K562 (cell line): ENCODE measurements at regions not wholly inside any gene's neighbourhood (a gene's known extent, or its start where the extent isn't known, plus 50 kb on each side); places are given as distances from the start of the nearest gene placed in this dataset.

Experiments used
- ATAC-seq: fragments of 200-7000 bp; cut with Tn5 transposase; 3 replicates; pipeline ENCODE4 v1.9.1; 2020; ENCODE audit warnings: moderate library complexity
- BruUV-seq: library from RNA; stranded (reverse); fragments of 400-500 nt; replicated peaks from 2 replicates; lab custom pipeline; 2021; lab: Mats Ljungman, UMichigan
- CTCF ChIA-PET: fragments of 300-600 bp; formaldehyde crosslinking; extraction: SDS; loops from one replicate; lab custom pipeline; 2021; ENCODE audit warnings: low intra/inter-chr PET ratio; lab: Yijun Ruan, JAX
- POLR2A ChIA-PET: fragments of 300-600, 350-650 bp; sonication (Branson Sonifier 250); formaldehyde crosslinking; extraction: SDS; loops from one replicate; lab custom pipeline; 2021; ENCODE audit warnings: antibody characterized with exemption, inconsistent platforms; lab: Yijun Ruan, JAX
- DNase-seq, 4 experiments: peaks; one replicate each; pipeline versions ENCODE4 v3.0.0 to v3.0.0-alpha.2; 2011 to 2018; ENCODE audit warnings: low spot score in 3 of 4, mixed read lengths in 3 of 4; ENCODE audit errors: extremely low read depth in 1 of 4
- FAIRE-seq: peaks from 2 replicates; lab custom pipeline; 2011; peaks lifted over from hg19 to GRCh38; lab: Jason Lieb, UNC
- H2AFZ ChIP-seq: 2 replicates; pipeline ENCODE4 v1.6.0; 2011; ENCODE audit warnings: low read depth, low read length, control low read depth, inconsistent platforms
- H3K27ac ChIP-seq: fragments of 200-600 bp; 3 replicates; pipeline ENCODE4 v1.8.0; 2011; ENCODE audit warnings: low read depth, mild to moderate bottlenecking, control low read depth, inconsistent platforms, low read length, moderate library complexity, mixed read lengths; ENCODE audit errors: extremely low read depth
- H3K27me3 ChIP-seq, 2 experiments: fragments of 300-600 bp in 1 of 2; 2 replicates in 1 of 2; 3 replicates in 1 of 2; pipeline versions ENCODE4 v1.6.0 to v1.8.0; 2011; ENCODE audit warnings: inconsistent platforms in 2 of 2, low read length in 2 of 2, mild to moderate bottlenecking in 1 of 2, mixed read lengths in 1 of 2, moderate library complexity in 1 of 2; ENCODE audit not compliant: control insufficient read depth in 2 of 2, insufficient read depth in 2 of 2
- H3K36me3 ChIP-seq: fragments of 300-600 bp; 3 replicates; pipeline ENCODE4 v1.8.0; 2011; ENCODE audit warnings: mild to moderate bottlenecking, low read length, inconsistent platforms; ENCODE audit not compliant: control insufficient read depth, insufficient read depth
- H3K4me1 ChIP-seq, 2 experiments: fragments of 200-600 bp in 1 of 2; replicated peaks in 1 of 2; 2 replicates in 1 of 2; 3 replicates in 1 of 2; pipeline versions ENCODE4 v1.5.1 to v1.8.0; 2011; ENCODE audit warnings: inconsistent platforms in 2 of 2, low read length in 2 of 2, mild to moderate bottlenecking in 1 of 2, mixed read lengths in 1 of 2, moderate library complexity in 1 of 2; ENCODE audit not compliant: control insufficient read depth in 2 of 2, insufficient read depth in 2 of 2
- H3K4me2 ChIP-seq: 2 replicates; pipeline ENCODE4 v1.6.1; 2011; ENCODE audit warnings: low read length, control low read depth, inconsistent platforms, mixed read lengths; ENCODE audit not compliant: insufficient read depth
- H3K4me3 ChIP-seq: fragments of 200-600 bp; sonication (generic), shearing (Covaris generic); 2 replicates; pipeline ENCODE4 v1.5.1; 2016; ENCODE audit warnings: control low read depth, inconsistent platforms
- H3K79me2 ChIP-seq: fragments of 200-600 bp; 3 replicates; pipeline ENCODE4 v1.8.0; 2011; ENCODE audit warnings: low read length, inconsistent platforms; ENCODE audit not compliant: control insufficient read depth, insufficient read depth
- H3K9ac ChIP-seq, 2 experiments: 2 replicates each; pipeline versions ENCODE4 v1.6.0 to v1.6.1; 2011; ENCODE audit warnings: low read depth in 2 of 2, low read length in 2 of 2, control low read depth in 1 of 2, inconsistent platforms in 1 of 2, mild to moderate bottlenecking in 1 of 2, mixed read lengths in 1 of 2; ENCODE audit not compliant: insufficient read depth in 1 of 2
- H3K9me1 ChIP-seq: one replicate; pipeline ENCODE4 v1.6.0; 2011; ENCODE audit warnings: inconsistent platforms, mild to moderate bottlenecking, low read length, moderate library complexity; ENCODE audit not compliant: control insufficient read depth, insufficient read depth
- H3K9me3 ChIP-seq: replicated peaks from 2 replicates; pipeline ENCODE4 v1.5.1; 2011; ENCODE audit warnings: low read depth, low read length, inconsistent platforms; ENCODE audit not compliant: control insufficient read depth, insufficient read depth
- H4K20me1 ChIP-seq: replicated peaks from 2 replicates; pipeline ENCODE4 v1.6.1; 2011; ENCODE audit warnings: low read length, inconsistent platforms, mixed read lengths; ENCODE audit not compliant: control insufficient read depth, insufficient read depth
- CHD1 ChIP-seq: fragments of 200-600 bp; sonication (generic); IDR thresholded peaks from one replicate; pipeline ENCODE4 v1.6.1; 2012; ENCODE audit warnings: mild to moderate bottlenecking, moderate library complexity, low read length, inconsistent platforms
- HDAC8 ChIP-seq: fragments of 450-650 bp; IDR thresholded peaks from 2 replicates; pipeline ENCODE4 v1.6.1; 2016; ENCODE audit warnings: mild to moderate bottlenecking, missing genetic modification characterization, moderate library complexity, missing compliant biosample characterization
- KAT2B ChIP-seq: IDR thresholded peaks from one replicate; pipeline ENCODE4 v1.6.1; 2012; ENCODE audit warnings: low read depth, mild to moderate bottlenecking, control low read depth, inconsistent platforms, low read length, moderate library complexity
- WGBS: fragments of 100-300 bp; shearing (Covaris generic); methylation state at CpG from one replicate; pipeline ENCODE4 v1.1.6; 2016; ENCODE audit warnings: low coverage, mixed read lengths; ENCODE audit not compliant: insufficient coverage; ENCODE audit errors: missing lambda C conversion rate; 5-methylcytosine and 5-hydroxymethylcytosine counted together
- in situ Hi-C: fragments of 300-500 bp; cut with MboI; formaldehyde crosslinking; loops from 4 replicates; pipeline ENCODE4 v1.15.0; 2018; ENCODE audit warnings: inconsistent platforms, mixed read lengths
- intact Hi-C: fragments of 100-400 bp; cut with micrococcal nuclease; formaldehyde crosslinking; loops from 2 replicates; pipeline ENCODE4 v1.14.2; 2022
- TF ChIP-seq, protein P1 (sequence below): fragments of 250-450 bp; sonication (Bioruptor Pico); IDR thresholded peaks from 2 replicates; pipeline ENCODE4 v1.4.0; 2020; ENCODE audit warnings: mild to moderate bottlenecking
- TF ChIP-seq, protein P2 (sequence below): fragments of 250-450 bp; sonication (Bioruptor Pico); IDR thresholded peaks from 2 replicates; pipeline ENCODE4 v1.8.0; 2021; ENCODE audit warnings: moderate library complexity, mild to moderate bottlenecking, inconsistent platforms
- TF ChIP-seq, protein P3 (sequence below): fragments of 450-650 bp; IDR thresholded peaks from 2 replicates; pipeline ENCODE4 v1.6.1; 2016; ENCODE audit warnings: antibody characterized with exemption
- TF ChIP-seq, protein P4 (sequence below): fragments of 250-450 bp; sonication (Bioruptor Pico); IDR thresholded peaks from 2 replicates; pipeline ENCODE4 v1.6.1; 2021; ENCODE audit warnings: mild to moderate bottlenecking
- TF ChIP-seq, protein P5 (sequence below): fragments of 200-400 bp; formaldehyde crosslinking; IDR thresholded peaks from 2 replicates; pipeline ENCODE4 v1.6.1; 2017; ENCODE audit warnings: mild to moderate bottlenecking, low read depth, low read length, moderate library complexity

DNA sequence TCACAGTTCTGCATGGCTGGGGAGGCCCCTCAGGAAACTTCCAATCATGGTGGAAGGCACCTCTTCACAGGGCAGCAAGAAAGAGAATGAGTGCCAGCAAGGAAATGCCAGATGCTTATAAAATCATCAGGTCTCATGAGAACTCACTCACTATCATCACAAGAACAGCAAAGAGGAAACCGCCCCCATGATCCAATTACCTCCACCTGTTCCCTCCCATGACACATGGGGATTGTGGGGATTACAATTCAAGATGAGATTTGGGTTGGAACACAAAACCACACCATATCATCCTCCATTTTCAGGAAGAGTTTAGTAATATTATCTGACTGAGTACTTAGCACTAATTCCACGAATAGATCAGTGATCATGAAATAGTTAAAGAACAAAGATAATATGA, 244.2 kb downstream of the LMO4 start:
- H3K4me3 ChIP-seq = no peak overlapping the region
- intact Hi-C loops = no loop called here
- peaks cover 0 to 5% of the 10 kb centered on the region in 2 experiments; a peak in 2 of 5 replicates for H3K4me1 ChIP-seq
- BruUV-seq = no TSS peak
- no peak overlapping the region for H3K4me2 ChIP-seq
- H2AFZ ChIP-seq = no peak overlapping the region
- in situ Hi-C loops = no loop called here
- no peak overlapping the region for H3K27ac ChIP-seq
- no peaks in the 10 kb centered on the region for H3K79me2 ChIP-seq
- no peak for ATAC-seq
- H3K27me3 ChIP-seq = no peaks in the 10 kb centered on the region
- POLR2A ChIA-PET = no interaction called here
- no peaks in the 10 kb centered on the region for H3K9me1 ChIP-seq
- H4K20me1 ChIP-seq = no peaks in the 10 kb centered on the region
- H3K36me3 ChIP-seq = no peaks in the 10 kb centered on the region
- DNase-seq = no peak
- TF ChIP-seq, protein P1, sequence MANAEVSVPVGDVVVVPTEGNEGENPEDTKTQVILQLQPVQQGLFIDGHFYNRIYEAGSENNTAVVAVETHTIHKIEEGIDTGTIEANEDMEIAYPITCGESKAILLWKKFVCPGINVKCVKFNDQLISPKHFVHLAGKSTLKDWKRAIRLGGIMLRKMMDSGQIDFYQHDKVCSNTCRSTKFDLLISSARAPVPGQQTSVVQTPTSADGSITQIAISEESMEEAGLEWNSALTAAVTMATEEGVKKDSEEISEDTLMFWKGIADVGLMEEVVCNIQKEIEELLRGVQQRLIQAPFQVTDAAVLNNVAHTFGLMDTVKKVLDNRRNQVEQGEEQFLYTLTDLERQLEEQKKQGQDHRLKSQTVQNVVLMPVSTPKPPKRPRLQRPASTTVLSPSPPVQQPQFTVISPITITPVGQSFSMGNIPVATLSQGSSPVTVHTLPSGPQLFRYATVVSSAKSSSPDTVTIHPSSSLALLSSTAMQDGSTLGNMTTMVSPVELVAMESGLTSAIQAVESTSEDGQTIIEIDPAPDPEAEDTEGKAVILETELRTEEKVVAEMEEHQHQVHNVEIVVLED (CRISPR knock-in tag) = no peak
- TF ChIP-seq, protein P2, sequence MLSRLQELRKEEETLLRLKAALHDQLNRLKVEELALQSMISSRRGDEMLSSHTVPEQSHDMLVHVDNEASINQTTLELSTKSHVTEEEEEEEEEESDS (CRISPR knock-in tag) = no peak
- TF ChIP-seq, protein P3, sequence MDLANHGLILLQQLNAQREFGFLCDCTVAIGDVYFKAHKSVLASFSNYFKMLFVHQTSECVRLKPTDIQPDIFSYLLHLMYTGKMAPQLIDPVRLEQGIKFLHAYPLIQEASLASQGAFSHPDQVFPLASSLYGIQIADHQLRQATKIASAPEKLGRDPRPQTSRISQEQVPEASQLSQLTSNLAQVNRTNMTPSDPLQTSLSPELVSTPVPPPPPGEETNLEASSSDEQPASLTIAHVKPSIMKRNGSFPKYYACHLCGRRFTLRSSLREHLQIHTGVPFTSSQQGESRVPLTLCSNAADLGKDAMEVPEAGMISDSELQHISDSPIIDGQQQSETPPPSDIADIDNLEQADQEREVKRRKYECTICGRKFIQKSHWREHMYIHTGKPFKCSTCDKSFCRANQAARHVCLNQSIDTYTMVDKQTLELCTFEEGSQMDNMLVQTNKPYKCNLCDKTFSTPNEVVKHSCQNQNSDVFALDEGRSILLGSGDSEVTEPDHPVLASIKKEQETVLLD = no peak
- TF ChIP-seq CHD1 (no peak), KAT2B (no peak), HDAC8 (no peak)
- TF ChIP-seq, protein P4, sequence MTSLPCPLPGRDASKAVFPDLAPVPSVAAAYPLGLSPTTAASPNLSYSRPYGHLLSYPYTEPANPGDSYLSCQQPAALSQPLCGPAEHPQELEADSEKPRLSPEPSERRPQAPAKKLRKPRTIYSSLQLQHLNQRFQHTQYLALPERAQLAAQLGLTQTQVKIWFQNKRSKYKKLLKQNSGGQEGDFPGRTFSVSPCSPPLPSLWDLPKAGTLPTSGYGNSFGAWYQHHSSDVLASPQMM (CRISPR knock-in tag) = no peak
- TF ChIP-seq, protein P5, sequence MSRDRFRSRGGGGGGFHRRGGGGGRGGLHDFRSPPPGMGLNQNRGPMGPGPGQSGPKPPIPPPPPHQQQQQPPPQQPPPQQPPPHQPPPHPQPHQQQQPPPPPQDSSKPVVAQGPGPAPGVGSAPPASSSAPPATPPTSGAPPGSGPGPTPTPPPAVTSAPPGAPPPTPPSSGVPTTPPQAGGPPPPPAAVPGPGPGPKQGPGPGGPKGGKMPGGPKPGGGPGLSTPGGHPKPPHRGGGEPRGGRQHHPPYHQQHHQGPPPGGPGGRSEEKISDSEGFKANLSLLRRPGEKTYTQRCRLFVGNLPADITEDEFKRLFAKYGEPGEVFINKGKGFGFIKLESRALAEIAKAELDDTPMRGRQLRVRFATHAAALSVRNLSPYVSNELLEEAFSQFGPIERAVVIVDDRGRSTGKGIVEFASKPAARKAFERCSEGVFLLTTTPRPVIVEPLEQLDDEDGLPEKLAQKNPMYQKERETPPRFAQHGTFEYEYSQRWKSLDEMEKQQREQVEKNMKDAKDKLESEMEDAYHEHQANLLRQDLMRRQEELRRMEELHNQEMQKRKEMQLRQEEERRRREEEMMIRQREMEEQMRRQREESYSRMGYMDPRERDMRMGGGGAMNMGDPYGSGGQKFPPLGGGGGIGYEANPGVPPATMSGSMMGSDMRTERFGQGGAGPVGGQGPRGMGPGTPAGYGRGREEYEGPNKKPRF = no peak
- H3K9ac ChIP-seq = no peak overlapping the region
- CTCF ChIA-PET = no interaction called here
- 0% methylated on average over 2 of the region's 2 CpGs for WGBS
- FAIRE-seq = no peak
- no peaks in the 10 kb centered on the region for H3K9me3 ChIP-seq
